NB4 (cell line): ENCODE measurements at regions not wholly inside any gene's neighbourhood (a gene's known extent, or its start where the extent isn't known, plus 50 kb on each side); places are given as distances from the start of the nearest gene placed in this dataset.

Experiments used
- MYC ChIP-seq: IDR thresholded peaks from 2 replicates; pipeline ENCODE4 v1.6.1; 2011; ENCODE audit warnings: low read depth, low read length
- POLR2A ChIP-seq: IDR thresholded peaks from 2 replicates; pipeline ENCODE4 v1.6.1; 2011; ENCODE audit warnings: mild to moderate bottlenecking; ENCODE audit not compliant: insufficient read length; ENCODE audit errors: extremely low read depth
- TF ChIP-seq, protein P1 (sequence below): IDR thresholded peaks from 2 replicates; pipeline ENCODE4 v1.6.1; 2011; ENCODE audit warnings: low read depth, low read length
- TF ChIP-seq, protein P2 (sequence below): IDR thresholded peaks from one replicate; pipeline ENCODE4 v1.5.1; 2012; ENCODE audit warnings: low read depth, low read length

DNA sequence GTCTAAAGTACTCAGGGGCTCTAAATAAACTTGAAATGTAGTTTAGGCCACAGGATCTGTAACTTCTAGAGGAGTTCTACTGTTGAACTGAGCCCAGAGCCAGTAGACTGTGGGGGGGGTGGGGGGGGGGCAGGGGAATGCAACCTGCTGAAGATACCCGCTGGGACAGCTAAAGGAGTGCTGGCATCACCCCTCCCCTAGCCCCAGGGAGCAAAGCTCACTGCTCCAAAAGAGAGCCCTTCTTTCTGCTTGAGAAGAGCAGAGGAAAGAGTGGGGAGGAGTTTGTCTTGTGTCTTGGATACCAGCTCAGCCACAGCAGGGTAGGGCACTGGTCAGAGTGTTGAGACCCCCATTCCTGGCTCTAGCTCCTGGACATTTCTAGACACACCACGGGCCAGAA lies 414.0 kb upstream of the KLHL29 start:
- TF ChIP-seq, protein P1, sequence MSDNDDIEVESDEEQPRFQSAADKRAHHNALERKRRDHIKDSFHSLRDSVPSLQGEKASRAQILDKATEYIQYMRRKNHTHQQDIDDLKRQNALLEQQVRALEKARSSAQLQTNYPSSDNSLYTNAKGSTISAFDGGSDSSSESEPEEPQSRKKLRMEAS = no peak
- TF ChIP-seq, protein P2, sequence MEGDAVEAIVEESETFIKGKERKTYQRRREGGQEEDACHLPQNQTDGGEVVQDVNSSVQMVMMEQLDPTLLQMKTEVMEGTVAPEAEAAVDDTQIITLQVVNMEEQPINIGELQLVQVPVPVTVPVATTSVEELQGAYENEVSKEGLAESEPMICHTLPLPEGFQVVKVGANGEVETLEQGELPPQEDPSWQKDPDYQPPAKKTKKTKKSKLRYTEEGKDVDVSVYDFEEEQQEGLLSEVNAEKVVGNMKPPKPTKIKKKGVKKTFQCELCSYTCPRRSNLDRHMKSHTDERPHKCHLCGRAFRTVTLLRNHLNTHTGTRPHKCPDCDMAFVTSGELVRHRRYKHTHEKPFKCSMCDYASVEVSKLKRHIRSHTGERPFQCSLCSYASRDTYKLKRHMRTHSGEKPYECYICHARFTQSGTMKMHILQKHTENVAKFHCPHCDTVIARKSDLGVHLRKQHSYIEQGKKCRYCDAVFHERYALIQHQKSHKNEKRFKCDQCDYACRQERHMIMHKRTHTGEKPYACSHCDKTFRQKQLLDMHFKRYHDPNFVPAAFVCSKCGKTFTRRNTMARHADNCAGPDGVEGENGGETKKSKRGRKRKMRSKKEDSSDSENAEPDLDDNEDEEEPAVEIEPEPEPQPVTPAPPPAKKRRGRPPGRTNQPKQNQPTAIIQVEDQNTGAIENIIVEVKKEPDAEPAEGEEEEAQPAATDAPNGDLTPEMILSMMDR = no peak
- TF ChIP-seq POLR2A (no peak), MYC (no peak)
